ENCODE measurements at regions not wholly inside any gene's neighbourhood (a gene's known extent, or its start where the extent isn't known, plus 50 kb on each side); places are given as distances from the start of the nearest gene placed in this dataset.
"Not testable (repeated sequence)": the region's sequence is repeated elsewhere in the genome, so short reads cannot be mapped to it uniquely, and the experiment has no call there.

DNA sequence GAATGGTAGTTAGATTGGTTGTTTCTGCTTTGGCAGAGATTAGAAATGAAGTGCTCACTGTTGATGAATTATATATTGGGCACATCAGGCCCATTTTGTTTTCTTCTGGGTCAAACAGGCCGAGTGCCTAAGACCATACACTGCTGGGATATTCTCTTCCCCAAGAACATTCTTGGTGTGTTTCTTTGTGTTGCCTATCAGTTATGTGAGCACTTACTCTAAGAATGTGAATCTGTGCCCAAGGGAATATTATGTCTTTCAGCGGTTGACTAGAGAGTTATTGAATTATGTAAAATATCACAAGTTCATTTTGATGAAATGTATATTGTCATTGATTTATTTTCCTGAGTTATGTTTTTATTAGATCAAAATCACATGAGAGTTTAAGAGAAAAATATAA, 255.5 kb upstream of the SMIM30 start:
- DNase-seq: no peak

DNA sequence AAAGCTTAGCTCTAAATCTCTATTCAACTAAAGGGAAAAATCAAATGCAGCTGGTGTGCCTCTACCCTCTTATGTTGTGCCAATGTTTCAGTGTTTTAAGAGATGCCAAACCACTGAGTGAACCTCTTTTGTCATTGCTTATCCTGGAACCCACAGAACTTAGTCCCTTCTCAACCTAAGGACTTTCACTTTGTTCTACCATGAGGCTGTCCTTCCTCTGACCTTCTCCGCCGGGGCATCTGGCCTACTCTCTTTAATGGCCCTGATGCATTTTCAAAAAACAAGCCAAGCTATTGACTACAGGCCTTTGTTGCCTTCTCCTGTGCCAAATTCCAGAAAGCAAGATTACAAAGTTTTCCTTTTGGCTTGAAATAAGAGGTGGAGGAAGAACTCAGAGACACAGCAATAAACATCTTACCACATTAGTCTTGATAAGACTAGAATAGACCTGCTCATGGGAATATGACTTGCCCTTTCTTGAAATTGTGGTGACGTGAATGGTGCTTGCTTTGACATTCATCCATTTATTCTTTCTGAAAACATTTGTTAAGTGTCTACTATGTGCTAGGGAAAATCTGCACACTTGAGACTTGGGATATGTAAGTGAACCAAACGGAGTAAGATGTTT, 253.2 kb upstream of the SMIM30 start:
- DNase-seq: peak; percentile 66

DNA sequence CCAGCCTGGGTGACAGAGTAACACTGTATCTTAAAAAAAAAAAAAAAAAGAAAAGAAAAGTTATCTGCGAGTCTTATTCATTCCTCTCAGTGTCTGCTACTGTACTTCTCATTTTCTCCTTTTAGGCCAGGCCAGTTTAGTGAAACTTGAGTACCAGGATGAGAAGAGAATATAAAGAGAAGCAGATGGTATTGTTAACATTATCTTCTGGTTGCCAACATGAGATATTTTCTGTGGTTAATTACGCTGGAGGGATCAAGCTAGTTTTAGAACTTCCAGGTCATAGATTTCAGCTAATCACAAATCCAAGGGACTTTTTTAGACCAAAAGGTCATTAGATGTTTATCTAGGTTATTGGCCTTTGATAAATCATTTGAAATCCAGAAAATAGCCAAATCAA, 252.6 kb upstream of the SMIM30 start:
- DNase-seq: peak; percentile 89

DNA sequence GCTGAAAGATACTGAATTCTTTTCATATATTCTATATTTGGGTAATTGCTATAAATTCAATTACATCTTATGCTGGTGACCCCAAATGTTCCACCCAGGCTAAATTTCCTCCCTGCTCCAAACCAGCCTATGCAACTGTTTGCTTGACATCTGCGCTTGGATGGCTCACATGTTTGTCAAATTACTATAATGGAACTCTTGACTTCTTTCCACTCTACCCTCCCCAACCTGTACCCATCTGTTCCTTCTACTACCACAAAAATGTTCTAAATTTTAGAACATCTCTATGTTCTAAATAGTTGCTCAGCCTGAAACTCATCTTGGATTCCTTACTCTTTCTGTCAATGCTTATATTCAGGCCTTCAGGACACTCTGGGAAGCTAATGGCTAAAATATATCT, 249.9 kb upstream of the SMIM30 start:
- DNase-seq: peak; percentile 81

DNA sequence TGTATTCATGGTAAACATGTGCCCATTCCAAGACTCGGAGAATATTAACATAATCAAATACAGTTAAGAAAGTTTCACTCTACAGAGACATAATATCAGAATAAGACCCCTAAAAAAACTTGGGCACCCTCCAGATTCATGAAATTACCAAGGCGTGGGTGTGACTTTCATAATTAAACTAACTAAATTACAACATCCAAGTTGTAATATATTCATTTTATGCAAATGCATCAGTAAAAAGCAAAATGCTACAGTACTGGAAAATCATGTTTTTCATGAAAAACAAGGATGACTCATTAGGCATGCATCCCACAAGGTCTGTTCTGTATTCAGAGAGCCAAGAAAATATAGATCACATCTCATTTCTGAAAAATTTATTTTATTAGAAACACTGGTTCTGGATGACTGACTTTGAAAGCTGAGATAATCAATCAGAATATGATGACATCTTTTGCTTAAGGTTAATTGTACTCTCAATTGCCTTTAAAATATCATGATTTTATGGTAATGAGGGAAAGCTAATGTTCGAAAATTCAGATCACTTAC, 248.8 kb upstream of the SMIM30 start:
- DNase-seq: peak; percentile 89

DNA sequence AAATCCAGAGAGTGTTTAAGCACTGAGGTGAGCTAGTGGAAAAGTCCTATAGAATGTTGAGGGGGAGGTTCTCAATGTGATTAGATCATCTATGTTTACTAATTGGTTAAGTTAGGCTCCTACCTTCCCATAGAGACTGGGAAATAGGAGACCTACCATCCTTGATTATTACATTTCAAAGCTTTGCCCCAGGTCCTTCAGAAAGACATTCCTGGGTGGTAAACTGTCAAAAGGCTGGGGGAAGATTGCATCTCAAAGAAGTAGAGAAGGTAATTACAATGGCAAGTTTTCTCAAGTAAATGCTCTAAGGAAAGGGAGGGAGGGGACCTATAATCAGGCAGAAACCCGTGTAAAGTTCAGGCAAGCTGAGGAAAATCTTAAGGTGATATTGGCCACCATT, 247.8 kb upstream of the SMIM30 start:
- DNase-seq: no peak

DNA sequence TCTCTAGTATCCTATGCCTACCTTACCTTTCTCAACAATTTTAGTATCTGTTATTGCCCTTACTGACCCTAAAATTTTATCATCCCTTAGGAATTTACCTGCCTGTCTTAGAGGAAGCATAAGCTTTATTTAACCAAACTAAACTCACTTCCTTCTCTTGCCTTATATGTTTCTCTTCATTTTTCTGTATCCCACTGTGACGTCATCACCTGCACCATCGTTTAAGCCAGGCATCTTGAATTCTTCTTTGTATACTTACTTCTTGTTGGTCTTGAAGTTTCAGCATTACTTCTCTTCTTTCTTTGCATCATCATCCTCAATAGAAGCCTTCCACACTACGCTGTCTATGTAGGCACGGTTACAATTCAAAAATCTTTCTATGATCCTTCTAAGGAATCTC, 231.0 kb upstream of the SMIM30 start:
- no peak for DNase-seq

DNA sequence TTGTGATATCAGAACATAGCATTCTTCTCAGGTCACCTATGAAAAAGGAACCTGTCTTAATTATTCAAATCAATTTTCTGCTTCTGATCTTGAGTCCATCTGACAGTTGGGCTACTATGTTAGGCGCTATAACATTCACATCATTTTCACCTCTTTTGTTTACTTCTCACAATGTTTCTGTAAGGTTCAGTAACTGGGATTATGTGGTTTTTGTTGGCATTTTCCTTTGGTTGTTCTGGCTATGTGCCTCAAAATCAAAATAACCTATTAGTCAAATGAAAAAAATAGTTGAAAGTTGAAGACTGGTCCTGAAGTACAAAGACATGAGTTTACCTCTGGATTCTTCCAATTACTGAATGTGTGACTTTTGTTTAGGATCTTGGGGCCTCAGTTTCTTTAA, 221.3 kb upstream of the SMIM30 start:
- no peak for DNase-seq

DNA sequence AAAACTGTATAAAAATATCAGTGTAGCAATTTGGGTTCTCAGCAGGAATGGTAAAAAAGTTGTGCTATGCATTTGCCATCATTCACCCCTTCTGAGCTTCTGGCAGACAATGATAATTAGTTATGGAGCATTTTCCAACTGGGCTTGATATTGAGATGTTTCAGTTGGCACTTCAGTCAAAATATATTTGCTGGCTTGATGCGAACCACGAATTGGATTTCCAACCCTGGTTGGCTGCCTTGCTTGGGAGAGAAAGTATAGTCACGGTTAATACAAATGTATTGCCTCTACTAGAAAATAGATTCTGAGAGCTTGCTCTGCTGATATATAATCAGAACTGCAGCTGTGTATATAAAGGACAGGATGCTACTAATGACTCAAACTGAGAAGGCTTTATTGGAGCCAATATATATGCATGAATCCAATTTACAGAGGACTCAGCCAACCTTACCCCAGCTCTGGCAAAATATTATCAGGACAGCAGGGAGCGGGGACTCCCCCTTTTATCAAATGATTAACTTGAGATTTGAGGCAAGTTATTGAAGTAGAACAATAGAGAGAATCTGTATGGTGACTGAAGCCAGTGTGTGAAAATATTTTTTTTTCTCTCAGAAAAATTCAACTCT, 219.8 kb upstream of the SMIM30 start:
- DNase-seq: peak; percentile 87

DNA sequence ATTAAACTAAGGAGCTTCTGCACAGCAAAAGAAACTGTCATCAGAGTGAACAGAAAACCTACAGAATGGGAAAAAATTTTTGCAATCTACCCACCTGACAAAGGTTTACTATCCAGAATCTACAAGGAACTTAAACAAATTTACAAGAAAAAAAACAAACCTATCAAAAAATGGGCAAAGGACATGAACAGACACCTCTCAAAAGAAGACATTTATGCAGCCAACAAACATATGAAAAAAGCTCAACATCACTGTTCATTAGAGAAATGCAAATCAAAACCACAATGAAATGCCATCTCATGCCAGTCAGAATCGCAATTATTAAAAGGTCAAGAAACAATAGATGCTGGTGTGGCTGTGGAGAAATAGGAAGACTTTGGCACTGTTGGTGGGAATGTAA, 218.5 kb upstream of the SMIM30 start:
- not testable (repeated sequence) for DNase-seq

DNA sequence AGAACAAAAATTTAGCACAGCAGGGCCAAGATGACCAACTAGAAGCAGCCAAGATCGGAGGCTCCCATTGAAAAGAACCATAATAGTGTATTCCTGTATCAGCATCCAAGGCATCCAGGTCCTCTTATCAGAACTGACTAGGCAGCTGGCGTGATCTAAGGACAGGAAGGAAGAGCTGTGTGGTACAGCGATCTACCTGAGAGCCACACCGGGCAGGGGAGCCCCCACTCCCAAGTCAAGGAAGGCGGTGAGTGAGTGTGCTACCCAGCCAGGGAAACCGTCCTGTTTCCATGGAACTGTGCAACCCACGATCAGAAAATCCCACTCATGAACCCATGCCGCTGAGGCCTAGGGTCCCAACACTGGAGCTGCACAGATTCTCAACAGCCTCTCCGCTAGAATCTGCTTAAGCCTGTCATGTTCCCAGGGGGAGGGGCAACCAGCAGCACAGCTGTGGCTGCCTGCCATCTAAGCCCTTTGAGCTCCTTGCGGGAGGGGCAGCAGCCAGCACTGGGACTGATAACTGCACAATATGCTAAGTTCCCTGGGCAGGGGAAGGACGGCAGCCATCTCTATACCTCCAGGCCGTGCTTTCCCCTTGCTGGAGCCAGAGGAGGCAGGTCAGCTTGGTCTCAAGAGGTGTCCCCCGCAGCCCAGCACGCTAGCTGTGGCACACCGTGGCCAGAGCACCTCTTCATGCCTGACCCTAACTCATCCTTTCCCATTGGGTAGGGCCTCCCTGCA, 213.0 kb upstream of the SMIM30 start:
- DNase-seq: no peak

DNA sequence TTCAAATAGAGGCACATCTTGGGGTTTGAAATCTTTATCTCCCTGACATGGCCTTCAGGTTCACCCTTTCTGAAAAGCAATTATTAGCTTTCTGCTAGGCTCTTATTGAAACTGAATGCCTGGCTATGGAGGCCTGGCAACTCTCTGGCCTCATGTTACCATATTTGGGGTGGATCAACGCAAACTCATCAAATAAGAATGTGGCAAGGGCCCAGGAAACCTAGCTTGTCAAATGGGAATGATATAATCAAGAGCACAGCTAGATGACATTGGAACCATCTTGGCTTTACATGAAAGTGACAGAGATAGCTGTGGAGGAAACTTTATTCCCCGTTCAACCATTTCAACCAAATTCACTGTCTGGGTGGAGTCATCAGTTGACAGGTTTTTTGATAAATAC, 202.8 kb upstream of the SMIM30 start:
- DNase-seq: no peak

DNA sequence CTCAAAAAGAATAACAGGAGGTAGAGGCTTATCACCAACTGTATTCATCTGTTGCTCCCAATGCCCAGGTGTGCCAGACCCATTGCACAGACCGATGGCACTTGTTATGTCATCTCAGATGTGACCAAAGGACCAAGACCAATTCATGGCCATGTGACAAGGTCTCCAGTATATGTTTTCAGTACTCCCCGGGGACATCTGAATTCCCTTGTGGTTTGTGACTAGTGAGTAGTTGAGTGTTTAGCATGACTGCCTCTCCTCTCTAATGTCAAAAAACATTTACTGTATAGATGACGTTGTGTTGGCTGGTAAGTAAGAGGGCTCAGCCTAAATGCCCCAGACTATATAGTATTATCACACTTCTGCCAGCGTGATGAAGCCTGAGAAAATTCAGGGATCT, 202.1 kb upstream of the SMIM30 start:
- DNase-seq: no peak

DNA sequence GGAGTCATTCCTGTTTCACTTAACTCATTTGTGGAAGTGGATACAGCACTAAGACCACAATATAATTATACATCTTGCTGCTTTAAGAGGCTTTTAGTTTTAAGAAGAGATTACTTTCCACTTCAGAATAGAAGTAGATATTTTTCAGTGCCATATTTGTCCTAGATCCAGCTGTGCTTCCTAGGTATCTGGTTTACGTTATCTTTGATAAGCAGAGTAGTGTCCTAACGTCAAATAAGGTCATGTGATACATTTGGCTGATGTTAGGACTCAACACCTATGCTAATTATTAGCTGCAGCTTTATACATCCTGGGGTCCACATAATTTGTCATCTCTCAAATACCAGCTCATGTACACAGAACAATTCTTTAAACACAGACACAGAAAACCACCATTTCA, 196.2 kb upstream of the SMIM30 start:
- no peak for DNase-seq

DNA sequence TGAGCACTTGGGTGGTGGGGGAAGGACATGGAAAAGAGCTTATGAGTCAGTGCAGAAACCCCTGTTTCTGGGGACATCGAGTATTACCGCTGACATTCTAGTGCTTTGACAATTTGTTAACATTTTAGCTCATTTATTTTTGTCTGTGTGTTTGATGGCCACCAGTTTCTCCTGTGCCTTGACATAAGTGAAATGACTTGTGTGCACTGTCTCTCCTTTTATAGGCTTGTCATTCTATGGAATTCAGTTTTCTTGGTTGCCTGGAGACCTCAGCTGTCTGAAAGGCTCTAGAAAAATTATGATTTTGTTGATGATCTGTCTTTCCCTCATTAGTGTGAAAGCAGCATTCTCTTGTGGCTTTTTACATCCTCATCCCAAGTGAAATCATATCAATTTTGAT, 190.0 kb upstream of the SMIM30 start:
- DNase-seq: no peak

DNA sequence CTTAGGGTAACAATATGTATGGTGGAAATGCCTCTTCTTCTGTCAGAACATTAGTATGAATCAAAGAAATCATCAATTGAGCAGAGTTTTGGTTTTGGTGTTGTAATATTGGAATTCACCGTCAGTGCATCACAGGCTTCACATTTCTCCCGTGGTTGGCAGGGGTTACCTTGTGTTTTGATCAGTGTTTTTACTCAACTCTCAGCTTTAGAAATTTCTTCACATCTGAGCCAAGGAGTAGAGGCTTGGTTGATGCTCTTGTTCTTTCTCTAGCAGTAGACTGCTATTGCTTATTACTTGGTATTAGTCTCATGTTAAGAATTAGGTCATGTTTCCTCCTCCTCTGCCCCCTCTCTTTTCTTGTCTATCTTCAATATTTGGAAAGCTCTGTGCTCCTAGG, 188.8 kb upstream of the SMIM30 start:
- no peak for DNase-seq

DNA sequence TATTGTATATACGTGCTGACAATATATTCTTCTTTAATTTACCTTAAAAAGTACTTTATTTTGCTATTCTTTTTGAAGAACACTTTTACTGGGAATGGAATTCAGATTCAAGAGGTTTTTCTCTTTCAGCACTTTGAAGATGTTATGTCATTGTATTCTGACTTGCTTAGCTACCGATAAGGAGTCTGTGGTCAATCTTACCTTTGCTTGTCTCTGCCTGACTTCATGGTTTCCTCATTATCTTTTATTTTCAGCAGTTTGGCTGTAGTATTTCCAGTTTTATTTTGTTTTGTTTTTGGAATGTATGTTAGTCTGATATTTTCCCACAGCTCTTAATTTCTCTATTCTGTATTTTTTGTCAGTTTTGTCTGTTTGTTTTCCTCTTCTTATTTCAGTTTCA, 187.9 kb upstream of the SMIM30 start:
- DNase-seq: no peak

DNA sequence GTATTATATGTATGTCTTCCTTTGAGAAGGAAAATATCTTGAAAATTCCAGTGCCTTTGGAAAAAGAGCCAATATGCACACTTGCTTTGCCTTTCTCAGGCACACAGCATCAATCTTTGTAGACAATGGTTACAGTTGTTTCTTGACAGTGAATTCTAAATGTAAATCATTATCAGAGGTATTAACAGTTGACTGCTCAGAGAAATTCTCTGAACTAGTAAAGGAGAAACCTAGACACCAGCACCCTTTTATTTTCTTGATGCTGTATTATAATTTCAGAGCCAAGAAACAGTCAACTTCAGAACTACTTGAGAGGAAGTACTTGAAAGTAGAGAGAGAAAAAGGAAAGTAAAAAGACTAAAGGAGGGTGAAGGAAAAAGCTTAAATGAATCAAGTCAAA, 185.8 kb upstream of the SMIM30 start:
- DNase-seq: no peak

DNA sequence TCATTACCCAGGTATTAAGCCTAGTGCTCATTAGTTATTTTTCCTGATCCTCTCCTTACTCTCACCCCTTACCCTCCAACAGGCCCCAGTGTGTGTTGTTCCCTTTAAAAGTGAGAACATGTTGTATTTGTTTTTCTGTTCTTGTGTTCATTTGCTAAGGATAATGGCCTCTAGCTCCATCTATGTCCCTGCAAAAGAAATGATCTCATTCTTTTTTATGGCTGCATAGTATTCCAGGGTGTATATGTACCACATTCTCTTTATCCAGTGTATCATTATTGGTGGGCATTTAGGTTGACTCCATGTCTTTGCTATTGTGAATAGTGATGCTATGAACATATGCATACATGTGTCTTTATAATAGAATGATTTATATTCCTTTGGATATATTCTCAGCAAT, 185.0 kb upstream of the SMIM30 start:
- DNase-seq: not testable (repeated sequence)

DNA sequence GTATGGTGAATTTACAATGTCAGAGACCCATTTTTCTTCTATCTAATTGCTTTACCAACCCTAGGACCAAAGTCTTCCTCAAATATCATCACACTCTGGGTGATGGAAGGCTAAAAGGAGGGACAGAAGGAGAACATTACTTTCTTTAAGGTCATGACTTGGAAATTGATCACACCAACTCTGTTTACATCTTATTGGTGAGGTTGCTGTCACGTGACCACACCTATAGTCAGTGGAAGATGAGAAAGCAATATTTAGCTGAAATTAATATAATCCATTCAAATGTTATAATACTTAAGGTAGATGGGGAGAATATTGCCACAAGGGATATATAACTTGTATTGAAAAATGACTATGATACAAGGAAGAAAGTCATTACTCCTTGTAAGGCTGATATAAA, 183.6 kb upstream of the SMIM30 start:
- no peak for DNase-seq

DNA sequence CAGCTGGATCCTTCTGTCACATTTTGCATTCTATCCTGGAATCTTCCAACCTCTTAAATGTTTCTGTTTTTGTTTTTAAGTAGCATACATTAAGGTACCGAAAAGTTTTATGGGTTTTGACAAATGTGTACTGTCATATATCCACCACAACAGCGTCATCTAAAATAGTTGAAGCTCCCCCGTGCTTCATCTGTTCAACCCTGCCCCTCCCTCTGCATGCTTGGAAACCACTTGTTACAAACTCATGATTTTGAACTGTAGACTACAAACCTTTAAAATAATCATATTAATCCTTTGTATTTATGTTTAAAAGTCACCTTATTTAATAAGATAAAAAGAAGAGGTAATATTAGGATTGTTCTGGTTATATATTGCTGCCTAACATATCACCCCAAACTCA, 182.8 kb upstream of the SMIM30 start:
- no peak for DNase-seq

DNA sequence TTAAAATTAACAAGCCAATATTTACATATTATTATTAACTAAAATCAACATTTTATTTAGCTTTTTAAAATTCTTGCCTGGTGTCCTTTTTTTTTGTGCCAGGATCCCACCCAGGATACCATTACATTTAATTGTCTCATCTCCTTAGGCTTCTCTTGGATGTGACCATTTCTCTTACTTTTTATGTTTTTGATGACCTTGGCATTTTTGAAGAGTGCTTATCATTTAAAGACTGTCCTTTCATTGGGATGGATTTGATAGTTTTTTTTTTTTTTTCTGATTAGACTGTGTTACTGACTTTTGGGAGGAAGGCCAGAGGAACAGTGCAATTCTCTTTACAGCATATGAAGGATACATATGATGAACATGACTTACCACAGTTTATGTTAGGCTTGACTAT, 181.4 kb upstream of the SMIM30 start:
- DNase-seq: no peak

DNA sequence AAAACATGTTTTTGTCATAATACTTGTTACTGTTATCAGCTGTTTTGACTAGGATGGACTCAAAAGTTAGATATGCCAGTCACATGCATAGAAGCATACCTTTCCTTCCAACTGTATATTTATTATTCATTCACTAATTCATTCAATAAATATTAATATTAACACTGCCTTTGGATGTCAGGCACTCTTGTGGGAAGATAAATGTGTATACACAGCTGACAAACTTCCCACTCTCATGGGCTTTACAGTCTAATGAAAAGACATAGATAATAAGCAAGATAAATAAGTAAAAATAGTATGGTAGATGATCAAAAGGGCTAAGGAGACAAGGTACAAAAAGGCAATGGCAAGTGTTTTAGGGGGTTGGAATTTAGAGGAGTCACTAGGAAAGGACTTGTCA, 180.1 kb upstream of the SMIM30 start:
- DNase-seq: no peak

DNA sequence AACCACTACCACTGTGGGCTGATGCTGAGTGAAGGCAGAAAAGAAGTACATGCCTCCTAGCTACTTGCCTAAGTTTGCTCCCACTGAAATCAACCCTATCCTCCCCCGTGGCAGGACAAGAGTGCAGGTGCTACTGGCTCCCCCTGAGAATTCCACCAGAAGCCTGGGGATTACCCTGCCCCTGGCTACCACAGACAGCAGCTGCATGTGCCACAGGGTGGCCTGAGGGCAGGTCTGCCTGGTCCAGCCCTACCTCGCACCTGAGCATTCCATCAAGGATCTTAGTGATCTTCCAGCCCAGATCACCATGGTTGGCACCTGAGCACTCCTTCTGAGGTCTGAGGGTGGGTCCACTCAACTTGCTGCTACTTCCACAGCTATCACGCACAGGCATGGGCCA, 176.4 kb upstream of the SMIM30 start:
- DNase-seq: no peak
